ENCODE measurements at regions not wholly inside any gene's neighbourhood (a gene's known extent, or its start where the extent isn't known, plus 50 kb on each side); places are given as distances from the start of the nearest gene placed in this dataset.

DNA sequence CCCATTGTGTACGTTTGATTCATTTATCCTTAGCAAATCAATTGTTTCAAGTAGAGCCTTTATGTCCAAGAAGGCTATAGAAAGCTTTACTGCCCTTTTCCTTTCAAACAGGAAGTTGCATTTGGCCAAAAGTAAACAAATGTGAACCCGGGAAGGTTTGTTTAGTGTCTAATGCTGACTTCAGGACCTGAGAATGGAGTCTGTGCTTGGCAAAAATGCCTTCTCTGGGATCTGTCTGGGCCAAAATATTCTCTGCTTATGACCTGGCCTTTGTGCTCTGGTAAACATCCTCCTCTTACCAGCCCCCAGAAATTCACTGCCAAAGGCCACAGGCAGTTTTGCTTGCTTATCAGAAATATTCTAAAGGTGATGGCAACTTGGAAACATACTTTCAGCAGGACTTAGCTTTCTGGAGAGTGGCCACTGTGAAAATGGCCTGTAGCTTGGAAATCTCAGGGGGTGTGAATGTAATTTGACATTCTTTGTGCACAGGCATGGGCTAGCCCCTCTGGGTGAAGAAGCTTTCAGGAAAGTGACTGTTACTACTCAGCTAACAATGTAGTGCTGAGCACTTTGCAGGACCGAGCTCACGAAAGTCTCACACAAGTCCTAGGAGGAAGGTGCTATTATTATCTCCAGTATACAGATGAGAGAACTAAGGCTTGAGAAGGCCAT, 199.5 kb downstream of the PTEN start:
- H3K27ac Mint-ChIP-seq: no peak overlapping the region
- no peak for ATAC-seq (ENCODE audit: low read depth)
- H3K9me3 Mint-ChIP-seq: peaks cover 2% of the 10 kb centered on the region
- no peaks in the 10 kb centered on the region for H3K36me3 Mint-ChIP-seq (ENCODE audit: low read depth)
- ChIA-PET CTCF (interaction anchor here (0.7 to 0.9 kb wide), 3 partner anchors 45 to 201 kb away, joined by 3 to 4 read pairs (median 3); no protein-coding TSS in a partner anchor), POLR2A (no interaction called here)
- H3K4me3 Mint-ChIP-seq: no peak overlapping the region
- TF ChIP-seq, protein P1, sequence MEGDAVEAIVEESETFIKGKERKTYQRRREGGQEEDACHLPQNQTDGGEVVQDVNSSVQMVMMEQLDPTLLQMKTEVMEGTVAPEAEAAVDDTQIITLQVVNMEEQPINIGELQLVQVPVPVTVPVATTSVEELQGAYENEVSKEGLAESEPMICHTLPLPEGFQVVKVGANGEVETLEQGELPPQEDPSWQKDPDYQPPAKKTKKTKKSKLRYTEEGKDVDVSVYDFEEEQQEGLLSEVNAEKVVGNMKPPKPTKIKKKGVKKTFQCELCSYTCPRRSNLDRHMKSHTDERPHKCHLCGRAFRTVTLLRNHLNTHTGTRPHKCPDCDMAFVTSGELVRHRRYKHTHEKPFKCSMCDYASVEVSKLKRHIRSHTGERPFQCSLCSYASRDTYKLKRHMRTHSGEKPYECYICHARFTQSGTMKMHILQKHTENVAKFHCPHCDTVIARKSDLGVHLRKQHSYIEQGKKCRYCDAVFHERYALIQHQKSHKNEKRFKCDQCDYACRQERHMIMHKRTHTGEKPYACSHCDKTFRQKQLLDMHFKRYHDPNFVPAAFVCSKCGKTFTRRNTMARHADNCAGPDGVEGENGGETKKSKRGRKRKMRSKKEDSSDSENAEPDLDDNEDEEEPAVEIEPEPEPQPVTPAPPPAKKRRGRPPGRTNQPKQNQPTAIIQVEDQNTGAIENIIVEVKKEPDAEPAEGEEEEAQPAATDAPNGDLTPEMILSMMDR (IDR thresholded peaks at IDR 0.05): no peak
- H3K4me1 Mint-ChIP-seq: peaks cover 76% of the 10 kb centered on the region
- no peaks in the 10 kb centered on the region for H3K27me3 Mint-ChIP-seq
- DNase-seq: no peak
- intact Hi-C loops (cut with micrococcal nuclease): no loop called here

DNA sequence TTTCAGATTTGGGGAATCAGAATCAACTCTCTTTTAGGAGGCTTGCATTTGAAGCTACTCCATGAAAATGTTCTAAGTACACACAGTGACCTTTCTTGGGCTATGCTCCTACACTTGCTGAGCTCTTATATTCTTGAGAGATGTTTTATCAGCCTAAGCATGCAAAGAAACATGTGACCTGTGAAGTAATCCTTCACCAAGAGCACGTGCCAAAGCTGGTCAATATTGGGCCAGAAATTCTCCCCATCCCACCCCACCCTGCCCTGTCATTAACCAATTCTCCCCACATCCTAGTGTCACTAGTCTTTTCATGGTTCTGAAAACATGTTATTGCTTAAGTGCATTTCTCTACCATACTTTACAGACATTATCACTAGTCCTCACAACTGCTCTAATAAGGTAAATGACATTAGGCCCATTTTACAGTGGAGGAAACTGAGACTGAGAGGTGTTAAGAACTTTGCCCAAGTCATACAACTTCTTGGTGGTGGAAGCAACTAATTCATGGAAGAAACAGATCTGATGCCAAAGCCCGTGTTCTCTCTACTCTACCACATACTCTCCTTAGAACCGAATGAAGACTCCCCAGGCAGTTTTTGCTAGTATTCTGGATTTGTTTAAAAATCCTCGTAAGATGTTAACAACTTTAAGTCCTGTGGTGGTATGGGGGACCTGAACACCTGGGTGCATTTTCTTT, 200.6 kb downstream of the PTEN start:
- CTCF ChIA-PET: interaction anchor here (0.7 to 1.1 kb wide), 3 partner anchors 28 to 202 kb away, joined by 3 to 4 read pairs (median 3); no protein-coding TSS in a partner anchor
- peaks cover 87% of the 10 kb centered on the region for H3K4me1 Mint-ChIP-seq
- intact Hi-C loops (cut with micrococcal nuclease): no loop called here
- H3K27ac Mint-ChIP-seq: no peak overlapping the region
- ATAC-seq (ENCODE audit: low read depth) (no peak), DNase-seq (no peak)
- peaks cover 2% of the 10 kb centered on the region for H3K9me3 Mint-ChIP-seq
- no peaks in the 10 kb centered on the region for H3K36me3 Mint-ChIP-seq (ENCODE audit: low read depth)
- H3K27me3 Mint-ChIP-seq: no peaks in the 10 kb centered on the region
- TF ChIP-seq, protein P1 (IDR thresholded peaks at IDR 0.05): no peak
- H3K4me3 Mint-ChIP-seq: no peak overlapping the region
- POLR2A ChIA-PET: no interaction called here

DNA sequence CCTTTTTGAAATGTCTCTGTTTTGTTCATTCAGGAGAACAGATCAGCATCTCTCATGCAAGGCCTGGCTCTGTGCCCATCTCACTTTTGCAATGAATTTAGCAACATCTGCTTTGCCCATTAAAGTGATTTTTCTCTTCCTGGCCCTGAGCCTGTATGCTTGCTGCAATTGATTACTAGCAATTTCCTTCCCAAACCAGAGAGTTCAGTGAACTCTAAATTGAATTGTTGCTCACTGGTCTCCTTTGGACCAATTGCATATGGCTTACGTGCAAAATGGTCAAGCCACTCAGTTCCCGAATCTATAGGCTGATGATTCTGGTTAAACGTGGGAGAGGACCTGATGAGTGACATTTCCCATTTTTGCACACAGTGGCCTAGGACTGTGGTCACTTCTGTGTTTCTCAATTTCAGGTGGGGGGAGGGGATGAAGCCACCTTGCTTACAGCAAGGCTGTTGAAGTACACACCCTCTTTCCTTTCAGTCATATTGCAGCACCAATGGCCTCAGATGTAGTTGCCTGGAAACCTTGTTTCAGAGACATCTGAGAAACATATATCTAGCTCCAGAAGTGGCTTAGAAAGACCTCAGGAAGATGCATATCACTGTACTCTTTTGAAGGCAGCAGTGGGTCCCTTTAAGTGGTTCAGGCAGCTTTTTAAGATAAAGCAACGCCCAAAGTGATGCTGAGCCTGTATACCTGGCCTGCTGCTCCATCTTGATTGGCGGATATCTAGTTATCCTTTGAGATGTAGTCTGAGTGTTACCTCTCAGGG, 201.4 kb downstream of the PTEN start:
- CTCF ChIA-PET: interaction anchor here (1.1 to 2.0 kb wide), 2 partner anchors 27 to 44 kb away, joined by 3 to 5 read pairs; no protein-coding TSS in a partner anchor
- H3K9me3 Mint-ChIP-seq: peaks cover 2% of the 10 kb centered on the region
- peaks cover 95% of the 10 kb centered on the region for H3K4me1 Mint-ChIP-seq
- intact Hi-C loops (cut with micrococcal nuclease): loop anchor here (5.0 kb wide), 2 partner anchors 37 to 208 kb away; no protein-coding TSS in a partner anchor
- no peak overlapping the region for H3K27ac Mint-ChIP-seq
- ATAC-seq (ENCODE audit: low read depth) (no peak), DNase-seq (no peak)
- H3K27me3 Mint-ChIP-seq: no peaks in the 10 kb centered on the region
- TF ChIP-seq, protein P1 (IDR thresholded peaks at IDR 0.05): no peak
- POLR2A ChIA-PET: interaction anchor here (1.0 to 6.8 kb wide), 5 partner anchors 11 to 323 kb away, joined by 3 to 88 read pairs (median 9); partner anchors contain the start of genes KLLN and PTEN
- no peaks in the 10 kb centered on the region for H3K36me3 Mint-ChIP-seq (ENCODE audit: low read depth)
- no peak overlapping the region for H3K4me3 Mint-ChIP-seq

DNA sequence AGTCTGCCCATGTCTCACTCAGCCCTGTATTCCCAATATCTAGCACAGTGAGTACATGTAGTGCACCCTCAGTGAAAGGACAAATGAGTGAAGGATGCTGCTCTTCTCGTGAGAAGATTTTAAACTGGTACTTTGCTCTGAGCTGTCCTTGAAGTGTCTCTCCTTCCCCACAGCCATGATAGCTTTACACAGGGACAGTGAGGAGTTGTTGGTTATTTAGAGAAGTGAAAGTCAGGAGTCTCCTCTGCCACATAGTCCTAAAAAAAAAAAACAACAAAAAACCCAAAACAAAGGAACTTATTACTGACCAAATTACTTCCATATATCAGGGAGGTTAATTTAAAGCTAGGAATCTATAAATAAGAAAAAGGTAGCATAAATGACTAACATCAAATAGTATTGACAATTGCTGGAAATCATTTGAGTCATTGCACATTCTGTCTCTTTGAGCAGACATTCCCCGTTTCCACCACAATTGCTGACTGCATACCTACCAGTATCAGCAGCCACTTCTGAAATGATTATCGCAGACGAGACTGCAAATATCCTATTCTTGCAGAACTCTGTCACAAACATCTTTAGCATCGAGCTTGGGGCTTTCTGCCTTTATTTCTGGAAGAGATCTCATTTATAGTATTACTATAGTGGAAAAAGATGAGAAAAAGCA, 202.1 kb downstream of the PTEN start:
- intact Hi-C loops (cut with micrococcal nuclease): loop anchor here (2.0 to 5.0 kb wide), 3 partner anchors 38 to 323 kb away; no protein-coding TSS in a partner anchor

More for the DNA sequence above, 202.1 kb downstream of the PTEN start:
- POLR2A ChIA-PET: interaction anchor here (1.0 to 6.8 kb wide), 8 partner anchors 10 to 322 kb away, joined by 3 to 88 read pairs (median 8); partner anchors contain the start of genes KLLN and PTEN
- Mint-ChIP-seq H3K9me3 (peaks cover 1% of the 10 kb centered on the region), H3K4me1 (peaks cover 95% of the 10 kb centered on the region), H3K27ac (peak overlapping the region; percentile 42), H3K36me3 (ENCODE audit: low read depth) (no peaks in the 10 kb centered on the region), H3K4me3 (no peak overlapping the region), H3K27me3 (no peaks in the 10 kb centered on the region)
- TF ChIP-seq, protein P1 (IDR thresholded peaks at IDR 0.05): no peak
- CTCF ChIA-PET: interaction anchor here (1.1 to 2.6 kb wide), 5 partner anchors 26 to 51 kb away, joined by 3 to 13 read pairs (median 4); no protein-coding TSS in a partner anchor
- no peak for DNase-seq
- no peak for ATAC-seq (ENCODE audit: low read depth)
